Adrenal gland (tissue), 5 donors: ENCODE measurements at regions not wholly inside any gene's neighbourhood (a gene's known extent, or its start where the extent isn't known, plus 50 kb on each side); places are given as distances from the start of the nearest gene placed in this dataset.

Source experiments
- POLR2A ChIP-seq, 2 donors: fragments of 450-650 bp; IDR thresholded peaks; one replicate each; pipeline ENCODE4 v1.6.1; 2017; ENCODE audit warnings: antibody characterized with exemption in 2 of 2, mild to moderate bottlenecking in 2 of 2, moderate library complexity in 1 of 2
- TF ChIP-seq, protein P1 (sequence below), 6 experiments: fragments of 450-650 bp in 4 of 6; fragments of 200-600 bp in 2 of 6; sonication (generic) in 1 of 6; IDR thresholded peaks; 1 replicate in 5 of 6; 2 replicates in 1 of 6; pipeline versions ENCODE4 v1.5.1 to v1.8.0; 2016 to 2021; ENCODE audit warnings: antibody characterized with exemption in 6 of 6, mild to moderate bottlenecking in 2 of 6, moderate library complexity in 1 of 6
- donor health status: DM: no; HTN: no; CAD: no.

DNA sequence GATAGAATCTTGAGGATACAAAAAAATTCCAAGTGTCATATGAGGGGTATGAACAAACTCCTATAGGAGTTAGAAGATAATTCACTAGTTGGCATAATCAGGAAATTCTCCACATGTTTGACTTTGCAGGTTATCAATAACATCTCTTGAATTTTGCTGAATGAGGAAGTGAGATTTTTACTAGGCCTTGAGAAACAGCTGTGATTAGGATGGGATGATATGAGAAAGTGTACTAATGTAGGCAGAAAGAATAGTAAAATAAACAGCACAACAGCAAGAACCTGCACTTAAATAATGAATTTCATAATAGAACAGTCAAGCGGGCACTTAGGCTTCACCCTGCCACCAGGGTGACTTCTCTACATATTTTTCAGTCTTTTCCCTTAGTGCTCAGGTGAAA is 570.8 kb upstream of the CRIM1 start:
- TF ChIP-seq, protein P1, sequence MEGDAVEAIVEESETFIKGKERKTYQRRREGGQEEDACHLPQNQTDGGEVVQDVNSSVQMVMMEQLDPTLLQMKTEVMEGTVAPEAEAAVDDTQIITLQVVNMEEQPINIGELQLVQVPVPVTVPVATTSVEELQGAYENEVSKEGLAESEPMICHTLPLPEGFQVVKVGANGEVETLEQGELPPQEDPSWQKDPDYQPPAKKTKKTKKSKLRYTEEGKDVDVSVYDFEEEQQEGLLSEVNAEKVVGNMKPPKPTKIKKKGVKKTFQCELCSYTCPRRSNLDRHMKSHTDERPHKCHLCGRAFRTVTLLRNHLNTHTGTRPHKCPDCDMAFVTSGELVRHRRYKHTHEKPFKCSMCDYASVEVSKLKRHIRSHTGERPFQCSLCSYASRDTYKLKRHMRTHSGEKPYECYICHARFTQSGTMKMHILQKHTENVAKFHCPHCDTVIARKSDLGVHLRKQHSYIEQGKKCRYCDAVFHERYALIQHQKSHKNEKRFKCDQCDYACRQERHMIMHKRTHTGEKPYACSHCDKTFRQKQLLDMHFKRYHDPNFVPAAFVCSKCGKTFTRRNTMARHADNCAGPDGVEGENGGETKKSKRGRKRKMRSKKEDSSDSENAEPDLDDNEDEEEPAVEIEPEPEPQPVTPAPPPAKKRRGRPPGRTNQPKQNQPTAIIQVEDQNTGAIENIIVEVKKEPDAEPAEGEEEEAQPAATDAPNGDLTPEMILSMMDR (IDR thresholded peaks at IDR 0.05), result no peak
- TF ChIP-seq POLR2A (IDR thresholded peaks at IDR 0.05), result no peak
